Astrocyte of the spinal cord (primary cell): ENCODE measurements at regions not wholly inside any gene's neighbourhood (a gene's known extent, or its start where the extent isn't known, plus 50 kb on each side); places are given as distances from the start of the nearest gene placed in this dataset.

Source experiments
- DNase-seq: peaks from one replicate; pipeline ENCODE4 v3.0.0; 2011; ENCODE audit warnings: low read depth, low spot score
- H3K4me3 ChIP-seq: 2 replicates; pipeline ENCODE4 v1.5.1; 2011; ENCODE audit warnings: low read depth, mild to moderate bottlenecking, low read length, moderate library complexity
- in situ Hi-C: cut with HindIII; loops from 2 replicates; pipeline ENCODE4 v1.10.0; 2017; ENCODE audit warnings: low sequenced_read_pairs
- TF ChIP-seq, protein P1 (sequence below): IDR thresholded peaks from 2 replicates; pipeline ENCODE4 v1.5.1; 2012; ENCODE audit warnings: low read depth, mild to moderate bottlenecking, low read length, inconsistent platforms

DNA sequence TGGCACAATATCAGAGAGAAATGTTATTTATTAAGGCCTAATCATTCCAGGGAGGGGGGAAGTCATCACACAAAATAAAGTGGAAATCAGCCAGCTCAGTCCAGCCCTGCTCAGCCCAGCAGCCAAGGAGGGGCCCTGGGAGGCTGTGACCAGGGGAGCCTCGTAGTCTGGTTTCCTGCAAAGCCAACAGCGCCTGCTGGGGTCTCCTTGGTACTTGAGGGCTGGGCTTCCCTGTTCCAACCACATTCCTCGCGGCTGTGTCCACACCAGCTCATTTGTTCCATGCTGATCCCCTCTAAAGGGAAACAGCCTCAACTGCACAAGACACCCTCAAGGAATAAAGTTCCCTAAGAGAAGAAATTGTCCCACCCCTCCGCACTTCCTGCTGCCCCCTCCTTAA, 154.0 kb downstream of the TMEM132E start:
- in situ Hi-C loops: no loop called here
- no peak overlapping the region for H3K4me3 ChIP-seq
- TF ChIP-seq, protein P1, sequence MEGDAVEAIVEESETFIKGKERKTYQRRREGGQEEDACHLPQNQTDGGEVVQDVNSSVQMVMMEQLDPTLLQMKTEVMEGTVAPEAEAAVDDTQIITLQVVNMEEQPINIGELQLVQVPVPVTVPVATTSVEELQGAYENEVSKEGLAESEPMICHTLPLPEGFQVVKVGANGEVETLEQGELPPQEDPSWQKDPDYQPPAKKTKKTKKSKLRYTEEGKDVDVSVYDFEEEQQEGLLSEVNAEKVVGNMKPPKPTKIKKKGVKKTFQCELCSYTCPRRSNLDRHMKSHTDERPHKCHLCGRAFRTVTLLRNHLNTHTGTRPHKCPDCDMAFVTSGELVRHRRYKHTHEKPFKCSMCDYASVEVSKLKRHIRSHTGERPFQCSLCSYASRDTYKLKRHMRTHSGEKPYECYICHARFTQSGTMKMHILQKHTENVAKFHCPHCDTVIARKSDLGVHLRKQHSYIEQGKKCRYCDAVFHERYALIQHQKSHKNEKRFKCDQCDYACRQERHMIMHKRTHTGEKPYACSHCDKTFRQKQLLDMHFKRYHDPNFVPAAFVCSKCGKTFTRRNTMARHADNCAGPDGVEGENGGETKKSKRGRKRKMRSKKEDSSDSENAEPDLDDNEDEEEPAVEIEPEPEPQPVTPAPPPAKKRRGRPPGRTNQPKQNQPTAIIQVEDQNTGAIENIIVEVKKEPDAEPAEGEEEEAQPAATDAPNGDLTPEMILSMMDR: no peak
- no peak for DNase-seq

DNA sequence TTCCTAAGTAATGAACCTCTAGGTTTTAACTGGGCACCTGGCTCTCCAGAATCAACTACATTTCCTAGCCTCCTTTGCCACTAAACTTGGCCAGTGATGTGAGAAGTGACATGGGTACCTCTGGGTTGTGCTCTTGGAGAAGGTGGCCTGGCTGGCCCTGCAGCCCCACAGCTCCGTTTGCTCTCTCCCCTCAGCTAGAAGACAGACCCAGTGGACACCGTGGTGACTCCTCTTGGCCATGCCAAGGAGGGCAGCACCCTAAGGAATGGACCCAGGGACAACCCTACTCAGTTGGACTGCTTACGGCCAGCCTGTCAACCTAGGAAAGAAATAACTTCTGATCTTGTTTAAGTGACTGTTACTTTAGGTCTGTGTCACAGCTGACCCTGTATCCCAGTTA, 151.4 kb downstream of the TMEM132E start:
- no peak for DNase-seq
- in situ Hi-C loops: no loop called here
- TF ChIP-seq, protein P1: no peak
- no peak overlapping the region for H3K4me3 ChIP-seq

DNA sequence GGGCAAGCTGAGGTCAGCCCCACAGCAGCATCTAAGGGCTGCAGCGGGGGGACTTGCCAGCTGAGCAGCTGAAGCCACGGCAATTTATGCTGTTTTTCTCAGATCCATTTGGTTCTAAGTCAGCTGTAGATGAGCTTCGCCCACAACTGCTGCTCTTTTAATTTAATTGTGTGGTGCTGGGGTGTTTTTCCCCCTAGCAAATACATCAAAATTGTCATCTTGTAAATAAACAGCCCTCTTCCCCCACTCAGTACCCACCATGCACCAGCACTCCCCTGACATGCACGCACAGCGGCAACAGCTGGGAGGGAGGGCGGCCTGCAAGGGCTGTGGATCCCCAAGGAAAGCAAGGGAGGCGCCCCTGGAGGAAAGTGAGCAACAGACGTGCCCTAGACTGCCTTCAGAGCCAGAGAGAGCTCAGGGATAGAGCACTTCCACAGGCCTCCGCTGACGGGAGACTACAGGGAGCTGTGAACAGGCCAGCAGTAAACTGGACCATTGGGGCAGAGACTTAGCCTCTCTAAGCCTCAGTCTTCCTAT, 149.5 kb downstream of the TMEM132E start:
- TF ChIP-seq, protein P1: no peak
- DNase-seq: no peak
- in situ Hi-C loops: no loop called here
- H3K4me3 ChIP-seq: no peak overlapping the region

DNA sequence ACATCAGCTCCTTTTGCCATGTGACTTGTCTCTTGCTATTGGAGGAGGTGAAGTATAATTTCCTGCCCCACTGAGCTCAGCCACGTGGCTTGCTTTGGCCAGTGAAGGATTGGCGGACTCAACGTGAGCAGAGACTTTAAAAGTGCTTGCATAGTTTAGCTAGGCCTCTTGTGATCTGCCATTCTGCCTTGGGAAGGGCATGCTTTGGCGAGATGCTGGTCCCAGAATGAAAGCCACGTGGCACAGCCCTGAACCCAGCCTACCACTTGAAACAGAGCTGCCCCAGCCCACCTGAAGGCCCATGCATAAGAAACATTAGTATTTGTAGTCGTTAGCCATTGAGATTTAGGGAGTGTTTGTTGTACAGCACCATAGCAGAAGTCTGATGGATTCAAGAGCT, 148.2 kb downstream of the TMEM132E start:
- no peak overlapping the region for H3K4me3 ChIP-seq
- TF ChIP-seq, protein P1: no peak
- DNase-seq: no peak
- in situ Hi-C loops: no loop called here

DNA sequence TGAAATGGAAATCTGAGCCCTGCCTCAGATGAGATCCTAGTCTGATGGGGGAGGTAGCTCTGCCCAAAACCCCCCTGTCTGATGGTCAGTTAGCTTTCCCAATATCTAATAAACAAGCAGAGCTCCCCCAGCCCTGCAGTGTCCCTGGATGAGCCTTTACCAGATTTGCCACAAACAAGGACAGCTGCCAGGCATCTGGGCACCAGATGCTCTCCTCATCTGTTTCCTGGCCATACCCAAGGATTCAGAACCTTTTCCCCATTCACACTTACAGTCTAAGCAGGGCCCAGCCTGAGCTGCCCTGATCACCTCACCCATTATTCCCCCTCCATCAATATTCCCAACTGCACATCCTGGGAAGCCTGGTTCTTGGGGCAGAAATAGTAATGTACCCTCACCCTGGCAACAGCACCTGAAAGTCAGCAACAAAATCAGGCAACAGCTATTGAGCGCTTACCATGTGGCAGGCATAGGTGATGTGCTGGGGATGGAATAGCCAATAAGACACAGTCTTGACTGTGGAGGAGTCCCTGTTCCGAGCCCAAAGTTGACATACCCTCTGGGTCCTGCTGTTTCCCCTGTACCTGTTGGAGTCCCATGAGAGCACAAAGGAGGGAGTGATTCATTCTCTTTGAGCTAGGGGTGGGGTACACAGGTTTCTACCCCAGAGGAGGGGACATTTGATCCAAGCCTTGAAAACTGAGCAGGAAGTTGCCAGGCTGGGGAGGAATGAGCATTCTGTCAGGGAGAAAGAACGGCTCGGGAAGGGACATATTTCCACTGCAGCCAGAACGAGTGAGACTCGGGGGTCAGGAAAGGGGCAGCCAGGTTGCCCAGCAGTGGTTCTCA, 147.4 kb downstream of the TMEM132E start:
- in situ Hi-C loops: no loop called here
- TF ChIP-seq, protein P1: no peak
- H3K4me3 ChIP-seq: no peak overlapping the region
- DNase-seq: no peak

DNA sequence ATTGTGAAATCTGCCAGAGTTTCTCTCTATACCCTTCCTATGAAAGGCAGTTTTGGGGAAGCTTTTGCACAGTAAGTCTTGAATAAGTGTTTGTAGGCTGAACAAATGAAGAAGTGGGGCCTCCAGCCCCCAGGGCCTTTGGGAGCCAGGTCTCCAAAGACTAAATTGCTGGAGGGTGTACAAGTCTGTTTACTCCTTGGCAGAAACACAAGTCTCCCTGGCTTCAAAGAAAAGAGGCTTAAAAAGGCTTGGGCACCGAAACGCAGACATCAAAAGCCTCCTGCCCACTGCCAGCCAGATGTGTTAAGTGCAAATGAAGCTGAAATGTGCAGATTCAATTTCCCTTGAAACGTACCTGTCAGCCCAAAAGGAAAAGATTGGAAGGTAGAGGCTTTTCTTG, 146.3 kb downstream of the TMEM132E start:
- H3K4me3 ChIP-seq: no peak overlapping the region
- TF ChIP-seq, protein P1: no peak
- no peak for DNase-seq

More for the DNA sequence above, 146.3 kb downstream of the TMEM132E start:
- in situ Hi-C loops: no loop called here
